GM12878 (cell line): ENCODE measurements at regions not wholly inside any gene's neighbourhood (a gene's known extent, or its start where the extent isn't known, plus 50 kb on each side); places are given as distances from the start of the nearest gene placed in this dataset.

Experiments
- CEBPB ChIP-seq, 2 experiments: fragments of 150-350 bp in 1 of 2; IDR thresholded peaks; 2 replicates each; pipeline ENCODE4 v1.6.1; 2012 to 2014; ENCODE audit warnings: low read depth in 2 of 2, low read length in 2 of 2, borderline replicate concordance in 1 of 2, inconsistent platforms in 1 of 2
- PAX8 ChIP-seq: fragments of 450-650 bp; IDR thresholded peaks from 2 replicates; pipeline ENCODE4 v1.6.1; 2017; ENCODE audit warnings: mild to moderate bottlenecking, moderate library complexity
- POLR2A ChIP-seq: IDR thresholded peaks from 2 replicates; pipeline ENCODE4 v1.6.1; 2011; ENCODE audit warnings: low read depth, mild to moderate bottlenecking, low read length
- POLR2AphosphoS5 ChIP-seq: IDR thresholded peaks from 2 replicates; pipeline ENCODE4 v1.6.1; 2011; ENCODE audit warnings: mild to moderate bottlenecking, low read length, inconsistent platforms
- SIN3A ChIP-seq: IDR thresholded peaks from 2 replicates; pipeline ENCODE4 v1.6.1; 2012; ENCODE audit warnings: low read depth, low read length, improper control_type of control experiment
- TCF7 ChIP-seq: IDR thresholded peaks from 2 replicates; pipeline ENCODE4 v1.6.1; 2014; ENCODE audit warnings: antibody characterized with exemption, borderline replicate concordance
- YY1 ChIP-seq: IDR thresholded peaks from 2 replicates; pipeline ENCODE4 v1.6.1; 2011; ENCODE audit warnings: low read depth, mild to moderate bottlenecking, low read length
- TF ChIP-seq, protein P1 (sequence below), 3 experiments: IDR thresholded peaks in 2 of 3; conservative IDR thresholded peaks in 1 of 3; 2 replicates each; pipeline ENCODE4 v1.5.1; 2011; ENCODE audit warnings: low read depth in 3 of 3, low read length in 3 of 3, mild to moderate bottlenecking in 3 of 3, control low read depth in 2 of 3, moderate library complexity in 2 of 3, inconsistent platforms in 1 of 3, mixed read lengths in 1 of 3; ENCODE audit not compliant: control insufficient read depth in 2 of 3, insufficient read depth in 1 of 3; ENCODE audit errors: extremely low read depth in 1 of 3
- TF ChIP-seq, protein P2 (sequence below): IDR thresholded peaks from 2 replicates; pipeline ENCODE4 v1.6.1; 2011; ENCODE audit warnings: low read depth, low read length, improper control_type of control experiment, borderline replicate concordance

DNA sequence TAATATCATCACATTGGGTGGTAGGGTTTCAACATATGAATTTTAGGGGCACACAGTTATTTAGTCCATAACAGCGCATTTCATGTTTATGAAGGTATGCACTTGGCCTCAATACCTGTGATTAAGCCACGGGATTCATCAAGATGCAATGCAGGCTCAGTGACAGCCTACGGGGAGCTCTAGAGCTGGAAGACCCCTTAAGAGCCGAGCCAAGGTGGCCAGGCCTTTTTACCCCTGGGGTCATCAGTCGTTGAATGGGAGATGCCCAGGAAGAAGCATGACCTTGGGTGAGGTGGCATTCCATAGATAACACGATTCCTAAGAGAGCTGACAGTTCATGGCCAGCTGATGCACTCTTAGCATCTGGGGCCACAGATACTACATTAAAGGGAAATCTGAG, 380.0 kb downstream of the ZNF536 start:
- TF ChIP-seq, protein P1, sequence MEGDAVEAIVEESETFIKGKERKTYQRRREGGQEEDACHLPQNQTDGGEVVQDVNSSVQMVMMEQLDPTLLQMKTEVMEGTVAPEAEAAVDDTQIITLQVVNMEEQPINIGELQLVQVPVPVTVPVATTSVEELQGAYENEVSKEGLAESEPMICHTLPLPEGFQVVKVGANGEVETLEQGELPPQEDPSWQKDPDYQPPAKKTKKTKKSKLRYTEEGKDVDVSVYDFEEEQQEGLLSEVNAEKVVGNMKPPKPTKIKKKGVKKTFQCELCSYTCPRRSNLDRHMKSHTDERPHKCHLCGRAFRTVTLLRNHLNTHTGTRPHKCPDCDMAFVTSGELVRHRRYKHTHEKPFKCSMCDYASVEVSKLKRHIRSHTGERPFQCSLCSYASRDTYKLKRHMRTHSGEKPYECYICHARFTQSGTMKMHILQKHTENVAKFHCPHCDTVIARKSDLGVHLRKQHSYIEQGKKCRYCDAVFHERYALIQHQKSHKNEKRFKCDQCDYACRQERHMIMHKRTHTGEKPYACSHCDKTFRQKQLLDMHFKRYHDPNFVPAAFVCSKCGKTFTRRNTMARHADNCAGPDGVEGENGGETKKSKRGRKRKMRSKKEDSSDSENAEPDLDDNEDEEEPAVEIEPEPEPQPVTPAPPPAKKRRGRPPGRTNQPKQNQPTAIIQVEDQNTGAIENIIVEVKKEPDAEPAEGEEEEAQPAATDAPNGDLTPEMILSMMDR (IDR thresholded peaks at IDR 0.05 in 2 of 3, conservative IDR thresholded peaks at IDR 0.05 in 1 of 3; ENCODE audit: control insufficient read depth in 2 of 3, extremely low read depth in 1 of 3, insufficient read depth in 1 of 3, low read depth in 3 of 3, low read length in 3 of 3): no peak
- no peak for TF ChIP-seq TCF7
- no peak for TF ChIP-seq YY1
- no peak for TF ChIP-seq SIN3A
- no peak for TF ChIP-seq CEBPB (IDR thresholded peaks at IDR 0.05; ENCODE audit: borderline replicate concordance in 1 of 2, low read depth in 2 of 2, low read length in 2 of 2)
- TF ChIP-seq POLR2A: no peak
- TF ChIP-seq, protein P2, sequence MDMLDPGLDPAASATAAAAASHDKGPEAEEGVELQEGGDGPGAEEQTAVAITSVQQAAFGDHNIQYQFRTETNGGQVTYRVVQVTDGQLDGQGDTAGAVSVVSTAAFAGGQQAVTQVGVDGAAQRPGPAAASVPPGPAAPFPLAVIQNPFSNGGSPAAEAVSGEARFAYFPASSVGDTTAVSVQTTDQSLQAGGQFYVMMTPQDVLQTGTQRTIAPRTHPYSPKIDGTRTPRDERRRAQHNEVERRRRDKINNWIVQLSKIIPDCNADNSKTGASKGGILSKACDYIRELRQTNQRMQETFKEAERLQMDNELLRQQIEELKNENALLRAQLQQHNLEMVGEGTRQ: no peak
- TF ChIP-seq PAX8: no peak
- no peak for TF ChIP-seq POLR2AphosphoS5
